ENCODE measurements at regions not wholly inside any gene's neighbourhood (a gene's known extent, or its start where the extent isn't known, plus 50 kb on each side); places are given as distances from the start of the nearest gene placed in this dataset.
"Not testable (repeated sequence)": the region's sequence is repeated elsewhere in the genome, so short reads cannot be mapped to it uniquely, and the experiment has no call there.

- H3K36me3 ChIP-seq (replicated peaks; ENCODE audit: low read depth, low read length): no peaks in the 10 kb centered on the region
- no peaks in the 10 kb centered on the region for H3K27me3 ChIP-seq (ENCODE audit: low read depth, low read length)
- H2AFZ ChIP-seq (ENCODE audit: low read depth, low read length): no peak overlapping the region
- no peak overlapping the region for H3K9ac ChIP-seq (ENCODE audit: low read length)
- H3K4me3 ChIP-seq (ENCODE audit: low read length): no peak overlapping the region
- no peak overlapping the region for H3K4me2 ChIP-seq (ENCODE audit: low read length)
- TF ChIP-seq CTCF (IDR thresholded peaks at IDR 0.05; ENCODE audit: low read depth, low read length) (no peak), EZH2phosphoT487 (IDR thresholded peaks at IDR 0.05; ENCODE audit: low read depth) (no peak)
- no peaks in the 10 kb centered on the region for H3K9me3 ChIP-seq (ENCODE audit: insufficient read depth, low read length)
- H3K79me2 ChIP-seq (ENCODE audit: low read length): no peaks in the 10 kb centered on the region
- no peaks in the 10 kb centered on the region for H4K20me1 ChIP-seq (ENCODE audit: insufficient read depth, low read length)
- no peak overlapping the region for H3K27ac ChIP-seq (ENCODE audit: low read length)
- no peaks in the 10 kb centered on the region for H3K4me1 ChIP-seq (ENCODE audit: low read length)
Measured at GRCh38 chr13:65787082-65787481, 1443.1 kb downstream of the PCDH9 start.

GRCh38 chr13:65784088-65784816 lies 1445.9 kb downstream of the PCDH9 start:
- H3K4me2 ChIP-seq (ENCODE audit: low read length): no peak overlapping the region
- no peak overlapping the region for H3K9ac ChIP-seq (ENCODE audit: low read length)
- no peak overlapping the region for H2AFZ ChIP-seq (ENCODE audit: low read depth, low read length)
- TF ChIP-seq CTCF (IDR thresholded peaks at IDR 0.05; ENCODE audit: low read depth, low read length) (no peak), EZH2phosphoT487 (IDR thresholded peaks at IDR 0.05; ENCODE audit: low read depth) (no peak)
- no peak overlapping the region for H3K27ac ChIP-seq (ENCODE audit: low read length)
- H3K4me3 ChIP-seq (ENCODE audit: low read length): no peak overlapping the region
- H3K4me1 ChIP-seq (ENCODE audit: low read length): no peaks in the 10 kb centered on the region
- no peaks in the 10 kb centered on the region for H3K9me3 ChIP-seq (ENCODE audit: insufficient read depth, low read length)
- H3K27me3 ChIP-seq (ENCODE audit: low read depth, low read length): no peaks in the 10 kb centered on the region
- no peaks in the 10 kb centered on the region for H3K79me2 ChIP-seq (ENCODE audit: low read length)
- no peaks in the 10 kb centered on the region for H3K36me3 ChIP-seq (replicated peaks; ENCODE audit: low read depth, low read length)
- no peaks in the 10 kb centered on the region for H4K20me1 ChIP-seq (ENCODE audit: insufficient read depth, low read length)

GRCh38 chr13:65783383-65783782 lies 1446.8 kb downstream of the PCDH9 start:
- H3K27ac ChIP-seq (ENCODE audit: low read length): no peak overlapping the region
- H3K9me3 ChIP-seq (ENCODE audit: insufficient read depth, low read length): no peaks in the 10 kb centered on the region
- no peaks in the 10 kb centered on the region for H4K20me1 ChIP-seq (ENCODE audit: insufficient read depth, low read length)
- H3K27me3 ChIP-seq (ENCODE audit: low read depth, low read length): no peaks in the 10 kb centered on the region
- no peak overlapping the region for H2AFZ ChIP-seq (ENCODE audit: low read depth, low read length)
- no peaks in the 10 kb centered on the region for H3K4me1 ChIP-seq (ENCODE audit: low read length)
- no peak overlapping the region for H3K9ac ChIP-seq (ENCODE audit: low read length)
- H3K4me2 ChIP-seq (ENCODE audit: low read length): no peak overlapping the region
- H3K79me2 ChIP-seq (ENCODE audit: low read length): no peaks in the 10 kb centered on the region
- H3K36me3 ChIP-seq (replicated peaks; ENCODE audit: low read depth, low read length): no peaks in the 10 kb centered on the region
- TF ChIP-seq EZH2phosphoT487 (IDR thresholded peaks at IDR 0.05; ENCODE audit: low read depth) (no peak), CTCF (IDR thresholded peaks at IDR 0.05; ENCODE audit: low read depth, low read length) (no peak)
- no peak overlapping the region for H3K4me3 ChIP-seq (ENCODE audit: low read length)

- not testable (repeated sequence) for H3K9me3 ChIP-seq (ENCODE audit: insufficient read depth, low read length); H3K4me1 ChIP-seq (ENCODE audit: low read length); H3K27ac ChIP-seq (ENCODE audit: low read length); H3K9ac ChIP-seq (ENCODE audit: low read length); H3K4me3 ChIP-seq (ENCODE audit: low read length); H3K4me2 ChIP-seq (ENCODE audit: low read length); H4K20me1 ChIP-seq (ENCODE audit: insufficient read depth, low read length); H3K27me3 ChIP-seq (ENCODE audit: low read depth, low read length); H3K79me2 ChIP-seq (ENCODE audit: low read length); H3K36me3 ChIP-seq (replicated peaks; ENCODE audit: low read depth, low read length); H2AFZ ChIP-seq (ENCODE audit: low read depth, low read length)
Measured at GRCh38 chr13:65771704-65772313, 1458.3 kb downstream of the PCDH9 start.
